Hepatocyte (in vitro differentiated cells): ENCODE measurements at regions not wholly inside any gene's neighbourhood (a gene's known extent, or its start where the extent isn't known, plus 50 kb on each side); places are given as distances from the start of the nearest gene placed in this dataset.

Source experiments
- EZH2phosphoT487 ChIP-seq: fragments of 200-600 bp; sonication (generic); IDR thresholded peaks from one replicate; pipeline ENCODE4 v1.6.1; 2018; ENCODE audit warnings: antibody characterized with exemption, mild to moderate bottlenecking, low read depth, moderate library complexity; ENCODE audit not compliant: unreplicated experiment, severe bottlenecking
- TF ChIP-seq, protein P1 (sequence below): fragments of 200-600 bp; sonication (generic); IDR thresholded peaks from 2 replicates; pipeline ENCODE4 v1.5.1; 2016; ENCODE audit warnings: antibody characterized with exemption, mild to moderate bottlenecking; ENCODE audit not compliant: poor library complexity

DNA sequence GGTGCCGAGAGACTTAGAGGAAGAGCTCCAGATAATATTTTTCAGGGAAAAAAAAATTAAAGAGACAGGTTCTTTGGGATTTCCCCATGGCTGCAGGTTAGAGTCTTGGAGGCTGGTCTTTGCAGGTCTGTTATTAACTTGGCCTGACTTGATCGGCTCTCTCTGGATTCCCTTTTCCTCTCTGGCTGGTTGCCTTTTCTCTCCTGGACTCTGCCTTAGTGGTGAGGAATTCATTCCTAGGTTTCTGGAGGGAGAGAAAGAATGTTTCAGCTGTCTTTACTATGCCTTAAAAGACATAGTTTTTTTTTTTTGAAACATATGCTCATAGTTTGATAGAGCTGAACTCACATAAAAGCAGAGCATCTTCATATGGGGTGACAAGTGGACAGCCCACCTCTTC is 336.3 kb downstream of the BMP4 start:
- TF ChIP-seq, protein P1, sequence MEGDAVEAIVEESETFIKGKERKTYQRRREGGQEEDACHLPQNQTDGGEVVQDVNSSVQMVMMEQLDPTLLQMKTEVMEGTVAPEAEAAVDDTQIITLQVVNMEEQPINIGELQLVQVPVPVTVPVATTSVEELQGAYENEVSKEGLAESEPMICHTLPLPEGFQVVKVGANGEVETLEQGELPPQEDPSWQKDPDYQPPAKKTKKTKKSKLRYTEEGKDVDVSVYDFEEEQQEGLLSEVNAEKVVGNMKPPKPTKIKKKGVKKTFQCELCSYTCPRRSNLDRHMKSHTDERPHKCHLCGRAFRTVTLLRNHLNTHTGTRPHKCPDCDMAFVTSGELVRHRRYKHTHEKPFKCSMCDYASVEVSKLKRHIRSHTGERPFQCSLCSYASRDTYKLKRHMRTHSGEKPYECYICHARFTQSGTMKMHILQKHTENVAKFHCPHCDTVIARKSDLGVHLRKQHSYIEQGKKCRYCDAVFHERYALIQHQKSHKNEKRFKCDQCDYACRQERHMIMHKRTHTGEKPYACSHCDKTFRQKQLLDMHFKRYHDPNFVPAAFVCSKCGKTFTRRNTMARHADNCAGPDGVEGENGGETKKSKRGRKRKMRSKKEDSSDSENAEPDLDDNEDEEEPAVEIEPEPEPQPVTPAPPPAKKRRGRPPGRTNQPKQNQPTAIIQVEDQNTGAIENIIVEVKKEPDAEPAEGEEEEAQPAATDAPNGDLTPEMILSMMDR = no peak
- TF ChIP-seq EZH2phosphoT487 = no peak
